Hindlimb muscle (tissue), 1 donor: ENCODE measurements at regions not wholly inside any gene's neighbourhood (a gene's known extent, or its start where the extent isn't known, plus 50 kb on each side); places are given as distances from the start of the nearest gene placed in this dataset.
A peak's percentile ranks its signal among the peaks of the same experiment; 100 is the strongest.
"Not testable (repeated sequence)": the region's sequence is repeated elsewhere in the genome, so short reads cannot be mapped to it uniquely, and the experiment has no call there.

Experiments
- DNase-seq: peaks from one replicate; pipeline ENCODE4 v3.0.0-alpha.2; 2013

DNA sequence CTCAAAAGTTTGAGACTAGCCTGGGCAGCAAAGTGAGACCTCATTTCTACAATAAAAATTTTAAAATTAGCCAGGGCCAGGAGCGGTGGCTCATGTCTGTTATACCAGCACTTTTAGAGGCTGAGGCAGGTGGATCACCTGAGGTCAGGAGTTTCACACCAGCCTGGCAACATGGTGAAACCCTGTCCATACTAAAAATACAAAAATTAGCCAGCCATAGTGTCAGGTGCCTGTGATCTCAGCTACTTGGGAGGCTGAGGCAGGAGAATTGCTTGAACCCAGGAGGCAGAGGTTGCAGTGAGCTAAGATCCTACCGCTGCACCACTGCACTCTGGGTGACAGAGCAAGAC, 85.1 kb upstream of the MAP4 start:
- not testable (repeated sequence) for DNase-seq

DNA sequence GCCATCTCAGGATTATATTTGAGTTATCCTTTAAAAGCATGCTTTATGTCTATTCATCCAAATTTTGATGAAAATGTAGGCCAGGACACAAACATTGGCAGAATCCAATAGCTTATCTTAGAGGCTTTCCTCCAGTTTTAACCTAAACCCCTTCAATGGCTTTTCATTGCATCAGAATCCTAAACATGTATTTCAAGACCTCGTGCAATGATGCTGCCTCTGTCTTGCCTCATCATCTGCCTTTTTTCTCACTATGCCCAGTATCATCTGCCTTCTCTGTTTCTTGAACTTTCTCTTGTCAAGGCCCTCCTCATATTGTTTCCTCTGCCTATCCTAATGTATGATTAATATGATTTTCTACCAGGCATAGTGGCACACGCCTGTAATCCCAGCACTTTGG, 76.1 kb upstream of the MAP4 start:
- DNase-seq, result no peak

- no peak for DNase-seq
Observed at GRCh38 chr3:48090166-48090939, 74.1 kb upstream of the MAP4 start.

GRCh38 chr3:48088749-48089466, 72.7 kb upstream of the MAP4 start:
- DNase-seq, result peak; percentile 99

DNA sequence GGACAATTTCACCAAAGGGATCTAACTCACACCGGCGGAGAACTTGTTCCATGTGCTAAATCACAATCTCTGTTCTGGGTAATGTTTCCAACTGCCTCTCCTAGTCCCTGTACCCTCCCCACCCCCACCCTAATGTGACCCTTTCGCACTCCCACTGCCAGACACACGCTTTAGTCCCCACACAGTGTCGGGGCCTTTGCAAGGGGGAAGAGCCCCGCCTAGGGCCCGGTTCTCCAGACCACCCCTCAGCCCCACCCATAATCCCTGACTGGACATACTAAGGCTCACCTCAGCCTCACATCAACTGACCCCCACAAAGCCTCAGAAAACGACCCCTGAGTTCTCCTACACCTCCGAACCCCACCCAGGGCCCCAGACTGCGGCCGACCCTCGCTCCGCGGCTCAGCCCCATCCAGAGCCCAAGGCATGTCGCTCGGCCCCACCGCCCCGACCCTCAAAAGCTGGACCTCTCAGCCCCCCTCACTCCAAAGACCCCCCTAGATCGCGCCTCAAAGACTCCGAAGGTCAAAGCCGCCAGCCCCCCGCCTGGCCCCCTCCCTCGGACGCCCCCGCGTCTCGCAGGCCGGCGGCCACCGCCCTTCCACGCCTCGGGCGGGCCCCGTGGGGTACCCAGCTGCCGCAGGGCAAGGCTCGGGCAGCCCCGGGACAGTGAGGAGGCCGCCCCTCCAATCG, 72.0 kb upstream of the MAP4 start:
- peak; percentile 54 for DNase-seq

- no peak for DNase-seq
Observed at GRCh38 chr3:48086705-48087104, 70.5 kb upstream of the MAP4 start.

DNA sequence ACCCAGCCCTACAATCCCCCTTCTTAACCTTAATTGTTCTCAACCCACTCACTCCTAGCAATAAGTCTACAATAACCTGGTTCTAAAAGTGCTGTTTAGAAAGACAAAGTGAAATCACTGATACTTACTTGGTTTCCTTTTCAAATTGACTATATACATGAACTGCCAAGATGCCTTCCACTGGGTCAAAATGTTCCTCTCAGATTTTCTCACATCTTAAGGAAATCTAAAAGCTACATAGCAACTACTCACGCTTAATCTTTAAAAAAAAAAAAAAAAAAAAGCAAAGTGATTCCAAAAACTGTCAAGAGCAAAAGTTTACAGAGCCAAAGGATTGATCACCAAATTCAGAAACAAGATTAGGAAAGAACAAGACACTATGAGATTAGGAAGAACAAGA, 68.7 kb upstream of the MAP4 start:
- DNase-seq, result no peak

GRCh38 chr3:48084170-48084569, 68.0 kb upstream of the MAP4 start:
- DNase-seq, result no peak

GRCh38 chr3:48082580-48083184, 66.5 kb upstream of the MAP4 start:
- no peak for DNase-seq

DNA sequence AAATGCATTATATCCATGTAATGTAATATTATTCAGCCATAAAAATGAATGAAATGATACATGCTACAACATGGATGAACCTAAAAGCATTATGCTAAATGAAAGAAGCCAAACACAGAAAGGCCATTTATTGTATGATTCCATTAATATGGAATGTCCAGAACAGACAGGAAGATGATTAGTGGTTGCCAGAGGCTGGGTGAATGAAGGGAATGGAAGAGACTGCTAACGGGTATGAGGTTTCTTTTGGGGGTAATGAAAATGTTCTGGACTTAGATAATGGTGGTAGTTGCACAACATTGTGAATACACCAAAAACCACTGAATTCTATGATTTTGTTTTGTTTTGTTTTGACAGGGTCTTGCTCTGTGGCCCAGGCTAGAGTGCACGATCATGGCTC, 61.6 kb upstream of the MAP4 start:
- DNase-seq, result no peak

GRCh38 chr3:48070030-48070429, 53.8 kb upstream of the MAP4 start:
- no peak for DNase-seq

DNA sequence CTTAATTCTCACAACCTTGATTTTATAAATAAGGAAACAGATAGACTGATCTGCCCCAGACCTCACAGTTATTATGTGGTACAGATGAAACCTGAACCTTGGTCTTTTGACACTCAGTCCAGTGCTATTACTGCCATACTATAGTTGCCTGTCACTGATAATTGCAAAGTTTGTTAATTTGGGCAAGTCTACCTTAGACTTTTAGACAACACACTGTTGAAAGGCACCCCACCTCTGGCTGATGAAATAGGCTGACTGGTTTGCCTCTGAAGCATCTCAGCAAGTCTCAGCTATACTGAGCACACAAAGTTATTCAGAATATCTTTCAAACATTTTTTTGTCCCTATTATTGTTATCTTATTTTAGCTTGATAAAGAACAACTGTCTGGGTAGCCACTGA, 53.1 kb upstream of the MAP4 start:
- DNase-seq, result no peak

DNA sequence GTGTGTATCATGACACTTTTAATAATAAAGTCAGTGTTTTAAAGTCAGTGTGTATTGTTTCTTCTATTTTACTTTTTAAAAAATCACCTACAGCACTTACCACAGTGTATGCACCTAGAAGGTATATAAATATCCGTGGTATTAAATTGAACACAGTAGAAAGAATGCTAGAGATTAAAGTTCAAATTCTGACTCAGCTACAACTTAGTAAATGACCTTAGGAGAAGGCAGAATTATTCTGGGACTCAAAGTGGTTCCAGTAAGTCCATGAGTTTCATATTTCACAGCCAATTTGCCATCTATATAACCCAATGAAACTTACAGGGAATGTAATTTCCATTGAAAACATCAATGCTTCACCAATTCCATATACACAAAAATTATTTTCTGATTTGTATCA, 52.7 kb upstream of the MAP4 start:
- no peak for DNase-seq

- DNase-seq, result not testable (repeated sequence)
Observed at GRCh38 chr3:48068320-48068719, 52.1 kb upstream of the MAP4 start.

DNA sequence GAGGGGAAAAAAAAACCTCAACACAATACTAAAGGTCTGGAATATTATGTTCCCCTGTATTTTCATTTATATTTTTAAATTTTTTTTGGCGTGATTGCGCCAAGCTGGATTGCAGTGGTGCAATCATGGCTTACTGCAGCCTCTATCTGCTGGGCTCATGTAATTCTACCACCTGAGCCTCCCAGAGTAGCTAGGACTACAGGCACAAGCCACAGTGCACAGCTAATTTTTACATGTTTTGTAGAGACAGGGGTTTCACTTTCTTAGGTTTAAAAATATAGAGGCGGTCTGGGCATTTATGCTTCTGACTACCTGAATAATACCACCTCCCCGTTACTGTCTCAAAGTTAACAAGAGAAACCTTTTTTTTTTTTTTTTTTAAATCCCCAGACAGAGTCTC, 51.1 kb upstream of the MAP4 start:
- no peak for DNase-seq
